CD4-positive, alpha-beta T cell treated with Interleukin-17A for 4 hours (primary cell): ENCODE measurements at regions not wholly inside any gene's neighbourhood (a gene's known extent, or its start where the extent isn't known, plus 50 kb on each side); places are given as distances from the start of the nearest gene placed in this dataset.
"Not testable (repeated sequence)": the region's sequence is repeated elsewhere in the genome, so short reads cannot be mapped to it uniquely, and the experiment has no call there.

Experiments
- DNase-seq: peaks from one replicate; pipeline ENCODE4 v3.0.0-alpha.2; 2020; ENCODE audit warnings: mixed read lengths

DNA sequence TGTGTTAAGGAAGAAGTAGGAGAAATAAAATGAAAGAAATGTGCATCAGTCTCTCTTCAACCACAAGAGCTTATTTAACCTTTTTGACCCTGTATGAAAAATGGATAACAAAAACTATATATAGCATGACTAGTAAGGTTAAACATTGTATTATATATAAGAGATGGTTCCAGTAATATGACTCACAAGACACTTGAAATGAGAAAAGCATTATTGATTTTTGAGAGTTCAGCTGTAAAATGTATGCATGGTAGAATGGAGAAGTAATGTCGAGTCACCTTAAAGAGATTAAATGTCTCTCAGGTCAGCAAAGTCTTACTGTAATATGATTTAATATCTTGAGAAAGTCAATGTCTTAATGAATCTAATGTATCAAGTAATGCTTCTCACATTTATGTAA, 860.9 kb downstream of the TAF11L14 start:
- DNase-seq, result no peak

- no peak for DNase-seq
Measured at GRCh38 chr5:18496041-18496440, 861.8 kb downstream of the TAF11L14 start.

DNA sequence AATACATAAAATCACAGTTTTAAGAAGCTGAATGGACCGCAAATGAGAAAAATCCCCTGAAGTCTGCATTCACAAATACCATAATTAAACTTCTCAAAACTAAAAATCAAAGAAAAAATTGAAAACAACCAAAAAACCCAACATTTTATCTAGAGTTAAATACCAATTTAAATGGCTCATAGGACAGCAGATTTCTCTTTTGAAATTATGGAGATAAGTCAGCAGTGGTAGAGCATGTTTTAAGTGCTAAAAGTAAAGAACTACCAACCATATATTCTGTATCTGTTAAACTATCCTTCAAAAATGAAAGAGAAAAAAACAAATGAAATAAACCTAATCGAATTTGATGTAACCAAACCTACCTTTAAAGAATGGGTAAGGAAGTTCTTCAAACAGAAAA, 862.8 kb downstream of the TAF11L14 start:
- DNase-seq, result no peak

DNA sequence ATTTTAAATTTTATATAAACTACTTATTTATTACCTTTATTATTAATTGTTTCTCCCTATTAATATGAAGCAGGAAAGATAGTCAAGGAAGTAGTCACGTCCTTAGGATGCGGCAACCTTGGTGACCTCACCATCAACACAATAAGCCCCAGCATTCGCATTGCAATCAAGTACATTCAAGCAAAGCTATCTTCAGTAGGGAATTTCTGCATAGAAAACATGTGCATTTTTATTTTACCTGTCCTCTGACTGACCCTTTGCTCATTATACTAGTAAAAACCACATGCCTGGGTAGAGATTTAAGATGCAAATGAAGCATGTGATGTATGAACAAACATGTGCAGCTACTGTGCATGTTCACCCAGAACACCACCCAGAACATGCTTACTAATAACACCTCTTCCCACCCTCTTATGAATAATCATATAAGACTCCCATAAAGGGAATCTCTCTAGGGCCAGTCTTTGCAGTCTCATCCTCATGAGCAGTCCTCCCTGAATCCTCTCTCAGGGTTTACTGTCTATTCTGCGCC, 869.6 kb downstream of the TAF11L14 start:
- DNase-seq, result no peak

DNA sequence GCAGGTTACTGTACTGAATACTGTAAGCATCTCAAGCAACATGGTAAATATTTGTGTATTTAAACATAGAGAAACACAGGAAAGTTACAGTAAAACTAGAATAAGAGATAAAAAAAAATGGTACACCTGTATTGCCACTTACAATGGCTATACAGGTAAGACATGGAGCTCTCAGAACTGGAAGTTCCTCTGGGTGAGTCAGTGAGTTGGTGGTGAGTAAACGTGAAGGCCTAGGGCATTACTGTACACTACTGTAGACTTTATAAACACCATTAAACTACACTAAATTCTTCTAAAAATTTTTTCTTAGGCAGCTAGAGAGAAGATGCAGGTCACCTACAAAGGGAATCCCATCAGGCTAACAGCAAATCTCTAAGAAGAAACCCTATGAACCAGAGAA, 872.9 kb downstream of the TAF11L14 start:
- no peak for DNase-seq

GRCh38 chr5:18517641-18518380, 883.6 kb downstream of the TAF11L14 start:
- no peak for DNase-seq

- DNase-seq, result no peak
Measured at GRCh38 chr5:18523380-18523779, 889.1 kb downstream of the TAF11L14 start.

DNA sequence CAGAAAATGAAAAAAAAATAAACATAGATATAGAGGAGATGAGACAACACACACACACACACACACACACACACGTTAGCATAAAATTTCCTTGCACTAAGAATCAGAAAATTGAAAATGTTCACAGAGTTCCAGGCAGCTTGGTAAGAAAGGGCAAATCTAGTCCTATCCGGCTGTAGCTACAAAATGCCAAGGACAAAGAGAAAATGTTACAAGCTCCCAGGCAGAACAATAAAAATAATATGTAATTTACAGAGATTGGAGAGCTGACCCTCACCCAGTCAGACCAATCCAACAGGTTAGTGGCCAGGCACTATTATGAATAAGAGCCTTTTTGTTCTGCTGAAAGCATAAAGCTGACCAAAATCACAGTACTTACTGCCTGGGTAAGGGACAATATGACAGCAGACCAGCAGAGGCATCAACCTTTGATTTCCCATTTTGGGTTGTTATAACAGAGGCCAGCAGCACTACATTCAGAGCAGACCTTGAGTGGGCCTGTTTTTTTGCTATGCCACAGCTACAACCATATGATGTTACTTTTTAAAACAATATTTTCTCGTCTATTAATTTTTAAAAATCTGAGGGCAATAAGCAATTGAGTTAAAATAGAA, 892.6 kb downstream of the TAF11L14 start:
- no peak for DNase-seq

GRCh38 chr5:18533137-18533536, 898.9 kb downstream of the TAF11L14 start:
- no peak for DNase-seq

GRCh38 chr5:18534119-18534518, 899.9 kb downstream of the TAF11L14 start:
- DNase-seq, result no peak

DNA sequence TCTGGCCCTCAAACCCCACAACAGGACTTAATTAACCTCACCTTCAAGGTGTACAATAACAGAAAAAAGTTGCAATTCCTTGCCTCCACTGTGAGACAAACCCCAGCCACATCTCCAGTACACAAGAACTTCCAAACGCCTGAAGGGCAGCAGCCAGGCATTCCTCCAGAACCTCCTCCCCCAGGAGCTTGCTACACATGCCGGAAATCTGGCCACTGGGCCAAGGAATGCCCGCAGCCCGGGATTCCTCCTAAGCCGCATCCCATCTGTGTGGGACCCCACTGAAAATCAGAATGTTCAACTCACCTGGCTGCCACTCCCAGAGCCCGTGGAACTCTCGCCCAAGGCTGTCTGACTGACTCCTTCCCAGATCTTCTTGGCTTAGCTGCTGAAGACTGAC, 901.5 kb downstream of the TAF11L14 start:
- not testable (repeated sequence) for DNase-seq

DNA sequence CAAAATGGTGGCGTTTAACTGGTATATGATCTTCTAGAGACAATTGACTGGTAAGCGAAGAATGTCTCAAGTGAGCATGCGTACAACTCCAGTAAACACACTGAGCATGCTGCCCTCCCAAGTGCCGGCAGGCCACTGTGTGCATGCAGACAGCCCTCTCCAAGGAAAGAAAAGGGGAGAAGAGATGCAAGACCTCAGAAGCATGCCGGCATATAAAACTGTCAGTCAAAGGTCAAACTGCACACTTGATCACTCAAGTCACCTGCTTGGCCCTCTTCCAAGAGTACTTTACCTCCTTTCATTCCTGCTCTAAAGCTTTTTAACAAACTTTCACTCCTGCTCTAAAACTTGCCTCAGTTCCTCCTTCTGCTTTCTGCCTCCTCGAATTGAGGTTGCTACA, 910.2 kb downstream of the TAF11L14 start:
- DNase-seq, result no peak

DNA sequence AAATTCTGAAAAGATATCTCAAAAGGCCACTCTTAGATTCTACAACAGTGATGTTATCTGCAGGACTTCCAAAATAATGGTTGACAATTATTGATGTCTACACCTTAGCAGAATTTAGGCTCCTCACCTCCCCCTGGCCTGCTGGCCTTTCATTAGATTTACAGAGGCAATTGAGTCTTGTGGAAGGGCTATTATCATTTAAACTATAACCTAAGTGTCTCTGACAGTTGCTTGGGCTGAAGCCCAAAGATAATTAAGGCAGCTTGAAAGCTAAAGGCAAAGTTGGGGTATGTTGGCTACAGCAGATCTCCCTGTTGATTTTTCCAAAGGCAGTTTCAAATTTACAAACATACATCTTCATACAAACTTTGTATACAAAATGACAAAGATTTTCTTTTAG, 912.3 kb downstream of the TAF11L14 start:
- no peak for DNase-seq

DNA sequence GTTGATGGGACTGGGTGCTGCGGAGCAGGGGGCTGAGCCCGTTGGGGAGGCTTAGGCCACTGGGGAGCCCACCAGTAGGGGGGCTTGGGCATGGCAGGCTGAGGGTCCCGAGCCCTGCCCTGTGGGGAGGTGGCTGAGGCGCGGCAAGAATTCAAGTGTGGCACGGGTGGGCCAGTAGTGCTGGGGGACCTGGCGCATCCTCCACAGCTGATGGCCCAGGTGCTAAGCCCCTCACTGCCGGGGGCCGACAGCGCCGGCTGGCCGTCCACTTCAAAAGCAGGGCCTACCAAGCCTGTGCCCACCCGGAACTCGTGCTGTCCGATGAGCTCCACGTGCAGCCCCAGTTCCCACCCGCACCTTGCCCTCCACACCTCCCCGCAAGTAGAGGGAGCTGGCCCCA, 917.5 kb downstream of the TAF11L14 start:
- DNase-seq, result no peak

DNA sequence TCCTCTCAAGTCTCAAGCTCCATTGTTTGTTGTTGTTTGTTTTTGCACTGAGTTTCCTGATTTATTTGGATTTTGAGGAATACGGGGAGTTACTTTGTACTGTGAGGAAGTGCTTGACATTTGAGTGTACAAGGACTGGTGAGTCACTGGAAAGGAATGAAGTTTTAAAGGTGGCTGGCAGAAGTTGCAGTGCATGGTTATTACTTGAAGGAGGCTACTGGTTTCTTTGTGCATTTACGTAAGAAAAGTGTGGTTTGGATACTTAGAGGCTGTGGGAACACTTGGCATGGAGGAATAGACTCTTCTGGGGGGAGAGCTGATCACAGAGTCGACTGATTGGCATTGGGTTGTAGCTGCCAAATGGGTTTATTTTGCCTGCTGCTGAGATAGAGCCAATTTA, 919.0 kb downstream of the TAF11L14 start:
- DNase-seq, result no peak

DNA sequence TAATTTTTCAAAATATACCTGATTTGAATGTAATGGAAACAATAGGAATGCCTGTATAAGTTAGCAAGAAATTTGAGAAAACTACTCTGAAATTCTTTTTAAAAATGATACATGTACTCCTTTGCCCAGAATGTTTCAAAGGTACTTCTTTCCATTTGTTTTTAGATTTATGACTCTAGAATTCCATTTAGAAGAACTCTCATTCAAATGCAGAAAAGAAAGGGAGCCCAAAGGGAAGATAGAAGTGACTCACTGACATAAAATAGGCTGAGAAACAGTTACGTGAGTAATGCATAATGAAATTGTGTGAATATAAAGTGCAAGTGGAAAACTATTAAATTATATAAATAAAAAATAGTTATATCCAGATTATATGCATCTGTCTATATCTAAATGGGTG, 926.3 kb downstream of the TAF11L14 start:
- DNase-seq, result no peak

DNA sequence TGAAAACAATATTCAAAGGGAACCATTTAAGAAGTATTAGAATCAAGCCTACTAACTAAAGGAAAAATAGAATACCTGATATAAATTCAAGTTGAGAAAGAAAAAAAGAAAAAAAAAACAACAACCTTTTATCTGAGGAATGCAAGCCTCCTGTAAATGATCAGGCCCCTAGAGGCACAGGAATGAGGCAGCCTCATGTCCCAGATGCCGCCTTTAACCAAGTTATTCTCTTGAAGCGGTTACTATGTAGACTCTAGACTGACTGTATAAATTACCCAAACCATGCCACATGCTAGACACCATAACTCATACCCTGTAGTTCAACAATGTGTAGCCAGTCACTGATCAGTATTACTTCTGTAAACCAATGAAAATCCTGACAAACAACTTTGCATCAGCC, 929.6 kb downstream of the TAF11L14 start:
- DNase-seq, result no peak

DNA sequence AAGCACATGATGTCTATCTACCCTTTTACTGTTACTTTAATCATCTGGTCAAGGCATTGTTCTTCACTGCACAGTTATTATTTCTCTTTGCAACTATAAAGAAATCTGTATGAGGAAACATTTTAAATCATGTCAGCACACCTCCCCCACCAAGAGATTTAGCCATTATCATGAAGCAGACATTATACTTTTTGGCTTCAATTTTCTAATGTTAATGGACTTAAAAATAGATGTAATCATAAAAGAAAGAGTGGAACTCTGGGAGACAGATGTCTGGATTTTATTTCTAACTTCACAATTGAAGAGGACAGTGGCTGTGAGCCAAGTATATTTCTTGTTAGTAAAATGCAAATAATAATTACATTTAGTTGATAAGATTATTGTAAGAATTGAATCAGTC, 932.4 kb downstream of the TAF11L14 start:
- DNase-seq, result no peak

- DNase-seq, result no peak
Measured at GRCh38 chr5:18576586-18576985, 942.3 kb downstream of the TAF11L14 start.

- no peak for DNase-seq
Measured at GRCh38 chr5:18601185-18601584, 966.9 kb downstream of the TAF11L14 start.

- no peak for DNase-seq
Measured at GRCh38 chr5:18602402-18602801, 968.1 kb downstream of the TAF11L14 start.

GRCh38 chr5:18605186-18605585, 970.9 kb downstream of the TAF11L14 start:
- no peak for DNase-seq

GRCh38 chr5:18607570-18607969, 973.3 kb downstream of the TAF11L14 start:
- no peak for DNase-seq

GRCh38 chr5:18617191-18617590, 982.9 kb downstream of the TAF11L14 start:
- not testable (repeated sequence) for DNase-seq
